ENCODE measurements at regions not wholly inside any gene's neighbourhood (a gene's known extent, or its start where the extent isn't known, plus 50 kb on each side); places are given as distances from the start of the nearest gene placed in this dataset.

DNA sequence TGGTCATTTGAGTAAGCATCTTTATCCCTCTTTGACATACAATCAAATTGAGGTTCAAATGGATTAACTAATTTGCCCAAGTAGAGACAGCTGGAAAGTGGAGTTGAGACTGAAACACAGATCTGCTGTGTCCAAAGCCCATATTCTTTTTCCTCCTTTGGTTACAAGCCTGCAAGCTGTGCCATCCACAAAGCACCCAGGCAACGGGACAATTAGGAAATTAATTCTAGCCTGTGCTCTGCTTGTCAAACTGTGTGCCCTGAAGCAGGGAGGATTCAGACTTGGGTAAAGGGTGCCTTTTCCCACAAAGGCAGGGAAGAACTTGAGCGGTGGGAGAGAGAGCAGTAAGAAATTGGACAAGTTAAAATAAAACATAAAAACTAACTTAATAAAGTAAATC lies 127.9 kb downstream of the DTWD1 start:
- no peak for DNase-seq
- no CpG with 5 or more reads among the region's 2 CpGs for WGBS (ENCODE audit: insufficient coverage)
- no peaks in the 10 kb centered on the region for H3K9me3 ChIP-seq (replicated peaks; ENCODE audit: control insufficient read depth, low read depth, low read length)
- H3K27me3 ChIP-seq (ENCODE audit: control insufficient read depth, insufficient read depth, low read length) = no peaks in the 10 kb centered on the region
- no peaks in the 10 kb centered on the region for H3K36me3 ChIP-seq (ENCODE audit: control insufficient read depth, insufficient read depth, low read length)
- no peaks in the 10 kb centered on the region for H3K4me1 ChIP-seq (ENCODE audit: control insufficient read depth, insufficient read depth, low read length)
- no peak overlapping the region for H3K27ac ChIP-seq (ENCODE audit: low read length)
- H3K4me3 ChIP-seq (ENCODE audit: low read length) = no peak overlapping the region

DNA sequence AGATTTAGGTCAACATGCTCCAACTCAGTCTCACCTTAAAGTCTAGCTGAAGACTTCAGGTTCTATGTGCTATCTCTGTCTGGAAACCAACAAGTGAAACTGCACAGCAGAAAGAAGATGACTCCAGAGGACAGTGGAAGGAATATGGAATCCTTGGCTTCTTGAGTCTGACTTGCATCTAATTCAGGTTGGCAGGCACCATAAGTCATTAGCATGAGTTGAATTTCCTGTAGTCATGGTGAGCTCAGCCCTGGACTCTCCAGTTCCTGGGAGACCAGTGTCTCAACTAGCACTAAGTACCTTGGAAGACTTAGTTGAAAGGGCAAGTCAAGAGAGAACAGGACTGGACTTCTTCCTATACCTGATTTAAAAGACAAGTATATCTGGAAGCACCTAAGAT lies 129.7 kb downstream of the DTWD1 start:
- Histone ChIP-seq H3K36me3 (ENCODE audit: control insufficient read depth, insufficient read depth, low read length) (no peaks in the 10 kb centered on the region), H3K4me3 (ENCODE audit: low read length) (no peak overlapping the region), H3K9me3 (replicated peaks; ENCODE audit: control insufficient read depth, low read depth, low read length) (no peaks in the 10 kb centered on the region), H3K27me3 (ENCODE audit: control insufficient read depth, insufficient read depth, low read length) (no peaks in the 10 kb centered on the region), H3K27ac (ENCODE audit: low read length) (no peak overlapping the region), H3K4me1 (ENCODE audit: control insufficient read depth, insufficient read depth, low read length) (no peaks in the 10 kb centered on the region)
- DNase-seq = no peak

DNA sequence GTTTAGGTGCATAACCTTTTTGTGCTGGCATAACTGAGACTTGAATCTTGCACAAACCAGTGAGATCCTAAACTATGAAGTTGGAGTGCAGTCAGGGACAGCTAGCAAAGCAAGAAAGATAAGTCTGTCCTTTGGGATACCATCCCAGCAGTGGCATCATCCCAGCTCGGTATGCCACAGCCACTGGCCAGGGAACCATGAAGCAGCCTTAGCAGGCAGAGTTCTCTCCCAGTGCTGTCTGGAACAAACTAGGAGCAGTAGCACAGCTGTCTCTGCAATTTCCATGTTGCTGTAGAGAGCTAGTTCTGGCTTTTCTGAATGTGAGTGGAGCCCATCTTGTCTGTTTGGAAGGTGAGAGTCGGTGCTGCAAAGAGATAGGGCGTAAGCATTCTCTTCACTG lies 130.3 kb downstream of the DTWD1 start:
- no peaks in the 10 kb centered on the region for H3K36me3 ChIP-seq (ENCODE audit: control insufficient read depth, insufficient read depth, low read length)
- DNase-seq = peak; percentile 24
- WGBS (ENCODE audit: insufficient coverage) = 60% methylated on average over 1 of the region's 3 CpGs

DNA sequence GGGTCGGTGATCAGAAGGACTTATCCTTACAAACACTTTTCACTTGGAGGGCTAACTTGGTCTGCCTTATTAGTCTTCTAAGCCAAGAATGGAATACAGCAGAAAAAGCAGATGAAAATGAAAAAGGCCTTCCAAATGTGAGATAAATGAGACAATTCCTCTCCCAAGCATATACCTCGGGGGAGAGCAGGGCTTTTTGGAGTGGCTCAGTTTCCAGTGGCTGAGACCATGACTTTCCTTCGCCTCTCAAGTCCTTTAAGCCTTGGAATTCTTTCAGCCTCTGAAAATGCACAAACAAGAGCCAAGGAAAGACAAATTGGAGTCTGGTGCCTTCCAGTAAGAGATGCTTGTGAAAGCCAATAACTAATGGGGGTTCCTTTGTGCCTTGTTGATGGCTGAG lies 130.9 kb downstream of the DTWD1 start:
- WGBS (ENCODE audit: insufficient coverage) = 36% methylated on average over 2 of the region's 3 CpGs
- H3K4me3 ChIP-seq (ENCODE audit: low read length) = no peak overlapping the region
- H3K4me1 ChIP-seq (ENCODE audit: control insufficient read depth, insufficient read depth, low read length) = no peaks in the 10 kb centered on the region
- peak; percentile 60 for DNase-seq
- H3K36me3 ChIP-seq (ENCODE audit: control insufficient read depth, insufficient read depth, low read length) = no peaks in the 10 kb centered on the region
- H3K27ac ChIP-seq (ENCODE audit: low read length) = no peak overlapping the region
- no peaks in the 10 kb centered on the region for H3K9me3 ChIP-seq (replicated peaks; ENCODE audit: control insufficient read depth, low read depth, low read length)
- no peaks in the 10 kb centered on the region for H3K27me3 ChIP-seq (ENCODE audit: control insufficient read depth, insufficient read depth, low read length)

More for the DNA sequence above, 130.3 kb downstream of the DTWD1 start:
- Histone ChIP-seq H3K4me1 (ENCODE audit: control insufficient read depth, insufficient read depth, low read length) (no peaks in the 10 kb centered on the region), H3K4me3 (ENCODE audit: low read length) (no peak overlapping the region), H3K27ac (ENCODE audit: low read length) (no peak overlapping the region), H3K27me3 (ENCODE audit: control insufficient read depth, insufficient read depth, low read length) (no peaks in the 10 kb centered on the region), H3K9me3 (replicated peaks; ENCODE audit: control insufficient read depth, low read depth, low read length) (no peaks in the 10 kb centered on the region)

DNA sequence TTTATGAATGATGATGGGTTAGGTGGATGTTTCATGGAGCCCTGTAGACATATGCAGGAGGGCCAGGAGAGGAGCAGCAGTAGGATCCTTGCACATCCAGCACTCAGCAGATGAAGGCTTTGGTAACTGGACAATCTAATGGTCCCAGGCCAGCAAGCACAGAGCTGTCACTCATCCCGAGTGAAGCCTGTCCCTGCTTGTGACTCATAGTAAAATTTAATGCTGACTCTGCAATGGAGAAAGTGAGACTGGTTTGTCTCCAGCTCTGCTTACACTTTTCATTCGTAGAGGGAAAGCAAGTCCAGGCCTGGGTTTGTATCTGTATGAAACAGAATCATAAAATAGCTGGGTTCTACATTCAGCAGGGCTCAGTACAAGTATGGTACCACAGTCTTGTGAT lies 131.7 kb downstream of the DTWD1 start:
- Histone ChIP-seq H3K27me3 (ENCODE audit: control insufficient read depth, insufficient read depth, low read length) (no peaks in the 10 kb centered on the region), H3K36me3 (ENCODE audit: control insufficient read depth, insufficient read depth, low read length) (no peaks in the 10 kb centered on the region), H3K4me1 (ENCODE audit: control insufficient read depth, insufficient read depth, low read length) (no peaks in the 10 kb centered on the region), H3K9me3 (replicated peaks; ENCODE audit: control insufficient read depth, low read depth, low read length) (no peaks in the 10 kb centered on the region), H3K4me3 (ENCODE audit: low read length) (no peak overlapping the region), H3K27ac (ENCODE audit: low read length) (no peak overlapping the region)
- 83% methylated on average over 1 of the region's 2 CpGs for WGBS (ENCODE audit: insufficient coverage)
- DNase-seq = no peak

DNA sequence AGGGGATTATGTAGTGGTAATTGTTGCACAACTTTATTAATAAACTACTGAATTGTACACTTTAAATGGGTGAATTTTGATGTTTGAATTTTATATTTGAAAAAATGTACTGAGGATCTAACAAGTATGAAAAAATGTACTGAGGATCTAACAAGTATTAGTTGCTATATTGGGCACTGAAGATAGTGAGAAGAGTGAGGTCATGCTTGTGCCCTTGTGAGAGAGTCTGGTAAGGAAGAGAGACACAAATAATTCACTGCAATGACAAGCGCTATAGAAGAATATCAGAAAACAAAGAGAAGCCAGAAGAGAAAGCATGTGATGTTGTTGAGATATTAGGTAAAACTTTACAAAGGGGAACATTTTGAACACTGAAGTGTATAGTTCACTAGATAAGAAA lies 137.6 kb downstream of the DTWD1 start:
- H3K27ac ChIP-seq (ENCODE audit: low read length) = no peak overlapping the region
- peaks cover 10% of the 10 kb centered on the region for H3K9me3 ChIP-seq (replicated peaks; ENCODE audit: control insufficient read depth, low read depth, low read length)

DNA sequence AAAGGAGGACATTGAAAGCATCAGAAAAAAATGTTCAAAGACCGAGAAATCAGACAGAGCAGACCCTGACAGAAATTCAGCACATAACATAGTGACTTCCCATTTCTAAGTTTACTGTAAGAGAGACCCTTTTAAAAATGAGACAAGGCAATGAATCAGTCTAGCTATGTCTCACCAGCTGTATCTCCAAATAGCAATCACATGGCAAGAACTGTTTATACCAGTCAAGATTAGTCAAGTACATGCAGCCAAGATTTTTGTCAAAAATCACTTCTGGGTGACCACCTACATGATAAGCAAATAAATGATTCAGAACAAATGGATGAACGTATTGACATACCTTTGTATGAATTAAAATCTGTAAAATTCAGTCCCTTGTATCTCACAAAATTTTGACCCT lies 138.0 kb downstream of the DTWD1 start:
- DNase-seq = no peak
- H3K9me3 ChIP-seq (replicated peaks; ENCODE audit: control insufficient read depth, low read depth, low read length) = peaks cover 10% of the 10 kb centered on the region
- WGBS (ENCODE audit: insufficient coverage) = no CpG with 5 or more reads among the region's 2 CpGs
- H3K4me1 ChIP-seq (ENCODE audit: control insufficient read depth, insufficient read depth, low read length) = no peaks in the 10 kb centered on the region
- H3K36me3 ChIP-seq (ENCODE audit: control insufficient read depth, insufficient read depth, low read length) = no peaks in the 10 kb centered on the region
- no peak overlapping the region for H3K4me3 ChIP-seq (ENCODE audit: low read length)
- H3K27me3 ChIP-seq (ENCODE audit: control insufficient read depth, insufficient read depth, low read length) = no peaks in the 10 kb centered on the region
- H3K27ac ChIP-seq (ENCODE audit: low read length) = no peak overlapping the region

More for the DNA sequence above, 137.6 kb downstream of the DTWD1 start:
- 100% methylated on average over 1 of the region's 1 CpG for WGBS (ENCODE audit: insufficient coverage)
- H3K4me1 ChIP-seq (ENCODE audit: control insufficient read depth, insufficient read depth, low read length) = no peaks in the 10 kb centered on the region
- H3K36me3 ChIP-seq (ENCODE audit: control insufficient read depth, insufficient read depth, low read length) = no peaks in the 10 kb centered on the region
- H3K27me3 ChIP-seq (ENCODE audit: control insufficient read depth, insufficient read depth, low read length) = no peaks in the 10 kb centered on the region
- no peak for DNase-seq
- no peak overlapping the region for H3K4me3 ChIP-seq (ENCODE audit: low read length)

DNA sequence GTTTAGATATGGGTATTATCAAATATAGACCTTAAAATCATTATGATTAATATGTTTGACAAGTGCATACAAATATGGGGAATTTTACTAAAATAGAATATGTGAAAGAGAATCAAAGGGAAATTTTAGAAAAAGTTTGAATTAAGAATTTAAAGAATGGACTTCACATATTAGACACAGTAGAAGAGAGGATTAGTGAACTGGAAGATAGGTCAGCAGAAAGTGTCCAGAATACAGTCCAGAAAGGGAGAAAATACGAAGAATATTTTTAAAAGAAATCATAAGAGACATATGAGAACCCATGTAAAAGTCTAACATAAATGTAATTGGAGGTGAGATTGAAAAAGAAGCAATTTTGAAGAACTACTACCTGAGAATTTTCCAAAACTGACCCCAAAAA lies 139.9 kb downstream of the DTWD1 start:
- no peaks in the 10 kb centered on the region for H3K27me3 ChIP-seq (ENCODE audit: control insufficient read depth, insufficient read depth, low read length)
- no peak overlapping the region for H3K27ac ChIP-seq (ENCODE audit: low read length)
- no peaks in the 10 kb centered on the region for H3K36me3 ChIP-seq (ENCODE audit: control insufficient read depth, insufficient read depth, low read length)
- peaks cover 10% of the 10 kb centered on the region for H3K9me3 ChIP-seq (replicated peaks; ENCODE audit: control insufficient read depth, low read depth, low read length)
- no peak for DNase-seq
- no peak overlapping the region for H3K4me3 ChIP-seq (ENCODE audit: low read length)
- WGBS (ENCODE audit: insufficient coverage) = no CpG with 5 or more reads among the region's 1 CpG
- no peaks in the 10 kb centered on the region for H3K4me1 ChIP-seq (ENCODE audit: control insufficient read depth, insufficient read depth, low read length)

DNA sequence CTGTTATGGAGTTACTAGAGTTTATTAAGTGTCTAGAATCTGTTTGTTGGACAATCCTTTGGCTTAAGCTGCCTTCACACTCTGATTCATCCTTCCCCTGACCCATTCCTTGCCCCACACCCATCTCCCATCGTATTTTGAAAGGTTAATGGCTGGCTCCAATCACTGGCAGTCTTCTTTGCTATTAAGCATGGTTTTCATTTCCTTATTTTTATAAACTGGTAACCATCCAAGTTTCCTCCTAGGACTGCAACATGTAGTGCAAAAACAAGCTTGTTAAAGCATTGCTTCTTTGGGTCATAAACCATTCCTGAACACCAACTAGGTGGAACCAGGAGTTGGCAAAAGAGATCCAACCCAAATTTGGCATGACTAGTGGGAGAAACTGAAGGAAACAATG lies 148.4 kb downstream of the DTWD1 start:
- Histone ChIP-seq H3K27ac (ENCODE audit: low read length) (no peak overlapping the region), H3K36me3 (ENCODE audit: control insufficient read depth, insufficient read depth, low read length) (no peaks in the 10 kb centered on the region), H3K9me3 (replicated peaks; ENCODE audit: control insufficient read depth, low read depth, low read length) (no peaks in the 10 kb centered on the region), H3K27me3 (ENCODE audit: control insufficient read depth, insufficient read depth, low read length) (no peaks in the 10 kb centered on the region), H3K4me3 (ENCODE audit: low read length) (no peak overlapping the region), H3K4me1 (ENCODE audit: control insufficient read depth, insufficient read depth, low read length) (no peaks in the 10 kb centered on the region)
- DNase-seq = peak; percentile 9
- WGBS (ENCODE audit: insufficient coverage) = 43% methylated on average over 1 of the region's 1 CpG

DNA sequence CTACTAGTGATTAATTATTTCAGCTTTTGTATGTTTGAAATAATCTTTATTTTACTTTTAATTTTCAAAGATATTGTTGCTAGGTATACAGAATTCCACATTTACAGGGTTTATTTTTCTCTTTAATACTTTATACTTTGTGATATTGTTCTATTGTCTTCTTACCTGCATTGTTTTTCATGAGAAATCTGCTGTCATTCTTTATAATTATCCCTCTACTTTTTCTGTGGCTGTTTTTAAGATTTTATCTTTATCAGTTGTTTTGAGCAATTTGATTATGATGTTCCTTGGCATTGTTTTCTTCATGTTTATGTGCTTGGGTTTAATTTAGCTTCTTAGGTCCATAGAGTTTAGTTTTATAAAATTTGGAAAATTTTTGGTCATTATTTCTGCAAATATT lies 168.6 kb downstream of the DTWD1 start:
- Histone ChIP-seq H3K27ac (ENCODE audit: low read length) (no peak overlapping the region), H3K4me3 (ENCODE audit: low read length) (no peak overlapping the region), H3K27me3 (ENCODE audit: control insufficient read depth, insufficient read depth, low read length) (no peaks in the 10 kb centered on the region), H3K36me3 (ENCODE audit: control insufficient read depth, insufficient read depth, low read length) (no peaks in the 10 kb centered on the region), H3K9me3 (replicated peaks; ENCODE audit: control insufficient read depth, low read depth, low read length) (no peaks in the 10 kb centered on the region), H3K4me1 (ENCODE audit: control insufficient read depth, insufficient read depth, low read length) (no peaks in the 10 kb centered on the region)
- no peak for DNase-seq

DNA sequence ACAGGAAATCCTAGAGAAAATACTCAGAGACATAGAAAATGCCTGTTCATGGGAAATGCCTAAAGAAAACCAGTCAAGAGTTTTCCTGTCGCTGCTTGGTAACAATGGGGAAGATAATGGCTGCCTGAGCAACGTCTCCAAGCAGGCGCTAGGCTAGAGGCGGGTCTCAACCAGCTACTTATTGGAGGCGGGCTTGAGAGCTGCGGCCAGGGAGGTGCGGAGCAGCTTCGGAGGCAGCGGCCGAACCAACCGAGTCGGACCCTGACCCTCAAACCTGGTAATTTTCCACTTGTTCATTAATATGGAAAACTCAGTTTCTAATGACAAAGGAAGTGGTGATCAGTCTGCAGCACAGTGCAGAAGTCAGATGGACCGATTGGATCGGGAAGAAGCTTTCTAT lies 173.1 kb downstream of the DTWD1 start:
- WGBS (ENCODE audit: insufficient coverage) = 92% methylated on average over 6 of the region's 14 CpGs
- Histone ChIP-seq H3K27ac (ENCODE audit: low read length) (no peak overlapping the region), H3K4me1 (ENCODE audit: control insufficient read depth, insufficient read depth, low read length) (no peaks in the 10 kb centered on the region), H3K9me3 (replicated peaks; ENCODE audit: control insufficient read depth, low read depth, low read length) (no peaks in the 10 kb centered on the region), H3K4me3 (ENCODE audit: low read length) (no peak overlapping the region), H3K27me3 (ENCODE audit: control insufficient read depth, insufficient read depth, low read length) (no peaks in the 10 kb centered on the region), H3K36me3 (ENCODE audit: control insufficient read depth, insufficient read depth, low read length) (no peaks in the 10 kb centered on the region)
- DNase-seq = no peak

All from muscle of leg (tissue), 3 donors.